ENCODE measurements at regions not wholly inside any gene's neighbourhood (a gene's known extent, or its start where the extent isn't known, plus 50 kb on each side); places are given as distances from the start of the nearest gene placed in this dataset.
A peak's percentile ranks its signal among the peaks of the same experiment; 100 is the strongest.

GRCh38 chr9:99353408-99353807 lies 131.3 kb downstream of the SEC61B start:
- Histone ChIP-seq H3K4me1 (ENCODE audit: control insufficient read depth in 1 of 2, low read depth in 2 of 2) (peaks cover 0 to 5% of the 10 kb centered on the region in 2 donors), H3K27ac (peak overlapping the region in 1 of 2 donors; percentile 25), H3K4me3 (no peak overlapping the region), H3K27me3 (replicated peaks; ENCODE audit: insufficient read depth) (no peaks in the 10 kb centered on the region), H3K36me3 (no peaks in the 10 kb centered on the region), H3K9me3 (no peaks in the 10 kb centered on the region)
- DNase-seq (ENCODE audit: low spot score) (no peak), ATAC-seq (ENCODE audit: insufficient number of reproducible peaks, low FRiP score, low read depth) (no peak)
- no peak for TF ChIP-seq CTCF (IDR thresholded peaks at IDR 0.05)

GRCh38 chr9:99354104-99354503 lies 132.0 kb downstream of the SEC61B start:
- Histone ChIP-seq H3K4me3 (no peak overlapping the region), H3K9me3 (no peaks in the 10 kb centered on the region), H3K36me3 (no peaks in the 10 kb centered on the region), H3K27me3 (replicated peaks; ENCODE audit: insufficient read depth) (no peaks in the 10 kb centered on the region), H3K27ac (no peak overlapping the region), H3K4me1 (ENCODE audit: control insufficient read depth in 1 of 2, low read depth in 2 of 2) (peaks cover 0 to 5% of the 10 kb centered on the region in 2 donors)
- no peak for DNase-seq (ENCODE audit: low spot score)
- no peak for TF ChIP-seq CTCF (IDR thresholded peaks at IDR 0.05)
- ATAC-seq (ENCODE audit: insufficient number of reproducible peaks, low FRiP score, low read depth), result no peak

GRCh38 chr9:99356512-99356971 lies 134.5 kb downstream of the SEC61B start:
- no peak for TF ChIP-seq CTCF (IDR thresholded peaks at IDR 0.05)
- H3K27me3 ChIP-seq (replicated peaks; ENCODE audit: insufficient read depth), result no peaks in the 10 kb centered on the region
- ATAC-seq (ENCODE audit: insufficient number of reproducible peaks, low FRiP score, low read depth) (no peak), DNase-seq (ENCODE audit: low spot score) (no peak)
- no peak overlapping the region for H3K4me3 ChIP-seq
- H3K27ac ChIP-seq, result no peak overlapping the region
- no peaks in the 10 kb centered on the region for H3K9me3 ChIP-seq
- H3K4me1 ChIP-seq (ENCODE audit: control insufficient read depth in 1 of 2, low read depth in 2 of 2), result peaks cover 0 to 5% of the 10 kb centered on the region in 2 donors
- H3K36me3 ChIP-seq, result no peaks in the 10 kb centered on the region

GRCh38 chr9:99357575-99357974 lies 135.5 kb downstream of the SEC61B start:
- Histone ChIP-seq H3K27me3 (replicated peaks; ENCODE audit: insufficient read depth) (no peaks in the 10 kb centered on the region), H3K9me3 (no peaks in the 10 kb centered on the region), H3K4me3 (no peak overlapping the region), H3K27ac (no peak overlapping the region), H3K36me3 (no peaks in the 10 kb centered on the region), H3K4me1 (ENCODE audit: control insufficient read depth in 1 of 2, low read depth in 2 of 2) (peaks cover 0 to 5% of the 10 kb centered on the region in 2 donors)
- ATAC-seq (ENCODE audit: insufficient number of reproducible peaks, low FRiP score, low read depth), result no peak
- no peak for DNase-seq (ENCODE audit: low spot score)
- TF ChIP-seq CTCF (IDR thresholded peaks at IDR 0.05), result no peak

- Histone ChIP-seq H3K4me1 (ENCODE audit: control insufficient read depth in 1 of 2, low read depth in 2 of 2) (peaks cover 0 to 5% of the 10 kb centered on the region in 2 donors), H3K4me3 (no peak overlapping the region), H3K27ac (no peak overlapping the region), H3K27me3 (replicated peaks; ENCODE audit: insufficient read depth) (no peaks in the 10 kb centered on the region), H3K9me3 (no peaks in the 10 kb centered on the region), H3K36me3 (no peaks in the 10 kb centered on the region)
- TF ChIP-seq CTCF (IDR thresholded peaks at IDR 0.05), result no peak
- DNase-seq (ENCODE audit: low spot score) (no peak), ATAC-seq (ENCODE audit: insufficient number of reproducible peaks, low FRiP score, low read depth) (no peak)
These were observed 136.6 kb downstream of the SEC61B start for GRCh38 chr9:99358668-99359067.
